CD14-positive monocyte (primary cell): ENCODE measurements at regions not wholly inside any gene's neighbourhood (a gene's known extent, or its start where the extent isn't known, plus 50 kb on each side); places are given as distances from the start of the nearest gene placed in this dataset.

Experiments
- DNase-seq, 3 donors: peaks; one replicate each; pipeline ENCODE4 v3.0.0-alpha.2; 2011 to 2022
- H2AFZ ChIP-seq: 2 replicates; pipeline ENCODE4 v1.6.0; 2012; ENCODE audit warnings: mild to moderate bottlenecking, low read depth, low read length, inconsistent platforms; ENCODE audit not compliant: insufficient read depth, poor library complexity, severe bottlenecking
- H3K27ac ChIP-seq, 2 donors: 1 replicate in 1 of 2; 2 replicates in 1 of 2; pipeline ENCODE4 v1.5.1; 2012 to 2013; ENCODE audit warnings: low read length in 2 of 2, control low read depth in 1 of 2, inconsistent platforms in 1 of 2, low read depth in 1 of 2, mild to moderate bottlenecking in 1 of 2
- H3K27me3 ChIP-seq, 2 donors: one replicate each; pipeline versions ENCODE4 v1.6.0 to v1.6.1; 2011 to 2013; ENCODE audit warnings: low read length in 2 of 2; ENCODE audit not compliant: control insufficient read depth in 2 of 2, insufficient read depth in 2 of 2
- H3K36me3 ChIP-seq, 2 donors: replicated peaks in 1 of 2; 1 replicate in 1 of 2; 2 replicates in 1 of 2; pipeline versions ENCODE4 v1.5.1 to v1.6.1; 2012 to 2013; ENCODE audit warnings: low read length in 2 of 2, control low read depth in 1 of 2, inconsistent platforms in 1 of 2, mild to moderate bottlenecking in 1 of 2; ENCODE audit not compliant: insufficient read depth in 2 of 2, control insufficient read depth in 1 of 2
- H3K4me1 ChIP-seq, 2 donors: 1 replicate in 1 of 2; 2 replicates in 1 of 2; pipeline versions ENCODE4 v1.5.1 to v1.6.1; 2012 to 2013; ENCODE audit warnings: low read length in 2 of 2, control low read depth in 1 of 2, inconsistent platforms in 1 of 2, mild to moderate bottlenecking in 1 of 2, moderate library complexity in 1 of 2; ENCODE audit not compliant: insufficient read depth in 2 of 2, control insufficient read depth in 1 of 2
- H3K4me2 ChIP-seq: replicated peaks from 2 replicates; pipeline ENCODE3; 2012; ENCODE audit warnings: low read length, moderate library complexity, mild to moderate bottlenecking; ENCODE audit not compliant: poor library complexity, severe bottlenecking; ENCODE audit errors: extremely low read depth
- H3K4me3 ChIP-seq, 3 experiments: fragments of 200-600 bp in 1 of 3; sonication (generic) in 1 of 3; replicated peaks in 1 of 3; 1 replicate in 2 of 3; 2 replicates in 1 of 3; pipeline ENCODE4 v1.5.1; 2011 to 2013; ENCODE audit warnings: low read length in 3 of 3, mild to moderate bottlenecking in 3 of 3, control low read depth in 2 of 3, low read depth in 2 of 3, inconsistent platforms in 1 of 3, moderate library complexity in 1 of 3
- H3K79me2 ChIP-seq: 2 replicates; pipeline ENCODE4 v1.6.0; 2012; ENCODE audit warnings: mild to moderate bottlenecking, control low read depth, inconsistent platforms, low read length, moderate library complexity; ENCODE audit not compliant: insufficient read depth
- H3K9ac ChIP-seq: 2 replicates; pipeline ENCODE4 v1.6.0; 2017; ENCODE audit warnings: low read length, mild to moderate bottlenecking; ENCODE audit not compliant: insufficient read depth, poor library complexity, severe bottlenecking
- H3K9me3 ChIP-seq, 2 donors: replicated peaks in 1 of 2; 1 replicate in 1 of 2; 2 replicates in 1 of 2; pipeline versions ENCODE4 v1.5.1 to v1.6.1; 2012 to 2013; ENCODE audit warnings: low read length in 2 of 2, control low read depth in 1 of 2; ENCODE audit not compliant: control insufficient read depth in 1 of 2, insufficient read depth in 1 of 2
- H4K20me1 ChIP-seq: 2 replicates; pipeline ENCODE4 v1.6.0; 2012; ENCODE audit warnings: mild to moderate bottlenecking, low read length, control low read depth, moderate library complexity; ENCODE audit not compliant: insufficient read depth
- H3K27ac Mint-ChIP-seq, 7 donors: one replicate each; pipeline ENCODE4 v1.8.0; 2020; ENCODE audit warnings: mild to moderate bottlenecking in 7 of 7, mixed read lengths in 7 of 7, moderate library complexity in 6 of 7, inconsistent platforms in 2 of 7
- H3K27me3 Mint-ChIP-seq, 3 donors: one replicate each; pipeline ENCODE4 v1.8.0; 2021 to 2022; ENCODE audit warnings: low read depth in 3 of 3, mild to moderate bottlenecking in 3 of 3, mixed read lengths in 3 of 3, moderate library complexity in 3 of 3, inconsistent platforms in 1 of 3
- H3K36me3 Mint-ChIP-seq, 2 donors: one replicate each; pipeline ENCODE4 v1.8.0; 2020; ENCODE audit warnings: mixed read lengths in 2 of 2, inconsistent platforms in 1 of 2, mild to moderate bottlenecking in 1 of 2
- H3K4me1 Mint-ChIP-seq: one replicate; pipeline ENCODE4 v1.8.0; 2020; ENCODE audit warnings: mild to moderate bottlenecking, mixed read lengths
- H3K4me3 Mint-ChIP-seq, 2 donors: one replicate each; pipeline ENCODE4 v1.8.0; 2020; ENCODE audit warnings: mild to moderate bottlenecking in 2 of 2, mixed read lengths in 2 of 2, moderate library complexity in 1 of 2
- H3K9me3 Mint-ChIP-seq, 7 donors: one replicate each; pipeline ENCODE4 v1.8.0; 2020 to 2022; ENCODE audit warnings: mixed read lengths in 7 of 7, mild to moderate bottlenecking in 6 of 7, moderate library complexity in 6 of 7, inconsistent platforms in 2 of 7
- CTCF ChIP-seq: fragments of 200-600 bp; IDR thresholded peaks from one replicate; pipeline ENCODE4 v1.8.0; 2022; ENCODE audit warnings: antibody characterized with exemption, mild to moderate bottlenecking
- WGBS: methylation state at CpG from one replicate; pipeline ENCODE4 v1.1.5; 2013; ENCODE audit warnings: missing lambda C conversion rate; ENCODE audit not compliant: insufficient coverage; 5-methylcytosine and 5-hydroxymethylcytosine counted together
- intact Hi-C, 2 donors: fragments of 100-400 bp; cut with micrococcal nuclease; formaldehyde crosslinking; loops; one replicate each; pipeline versions ENCODE4 v1.15.0 to v1.15.1; 2023

- Histone ChIP-seq H3K27ac (peak overlapping the region in 1 of 2 donors; percentile 54), H3K9ac (no peak overlapping the region), H3K79me2 (no peaks in the 10 kb centered on the region), H2AFZ (peak overlapping the region; percentile 31), H3K27me3 (no peaks in the 10 kb centered on the region), H3K9me3 (no peaks in the 10 kb centered on the region), H4K20me1 (no peaks in the 10 kb centered on the region), H3K4me1 (peaks cover 34 to 41% of the 10 kb centered on the region in 2 donors), H3K4me2 (no peak overlapping the region), H3K4me3 (no peak overlapping the region), H3K36me3 (no peaks in the 10 kb centered on the region)
- Mint-ChIP-seq H3K4me3 (no peak overlapping the region), H3K27me3 (peaks cover 1 to 4% (median 2%) of the 10 kb centered on the region in 3 donors), H3K4me1 (peaks cover 44% of the 10 kb centered on the region), H3K36me3 (no peaks in the 10 kb centered on the region), H3K27ac (peak overlapping the region in 6 of 7 donors; percentile 28 to 90 (median 54)), H3K9me3 (no peaks in the 10 kb centered on the region)
- 62% methylated on average over 8 of the region's 13 CpGs for WGBS
- TF ChIP-seq CTCF = no peak
- intact Hi-C loops = loop anchor here in 1 of 2 donors (5.0 kb wide), 1 partner anchor 34 kb away; no protein-coding TSS in a partner anchor
- peak; percentile 23 to 59 (median 42) for DNase-seq
These were observed 68.4 kb downstream of the GGTLC2 start for GRCh38 chr22:22712666-22713365.

GRCh38 chr22:22713416-22713815, 69.0 kb downstream of the GGTLC2 start:
- H3K4me2 ChIP-seq = no peak overlapping the region
- no peak overlapping the region for H3K9ac ChIP-seq
- H3K4me3 Mint-ChIP-seq = no peak overlapping the region

More at GRCh38 chr22:22713416-22713815, 69.0 kb downstream of the GGTLC2 start:
- Mint-ChIP-seq H3K36me3 (no peaks in the 10 kb centered on the region), H3K27me3 (peaks cover 1 to 4% (median 2%) of the 10 kb centered on the region in 3 donors), H3K9me3 (no peaks in the 10 kb centered on the region), H3K4me1 (peaks cover 47% of the 10 kb centered on the region), H3K27ac (peak overlapping the region in 5 of 7 donors; percentile 45 to 90 (median 56))
- no peak for TF ChIP-seq CTCF
- H3K27me3 ChIP-seq = no peaks in the 10 kb centered on the region
- peak in 1 of 3 donors; percentile 3 for DNase-seq
- no peaks in the 10 kb centered on the region for H3K36me3 ChIP-seq
- H3K9me3 ChIP-seq = no peaks in the 10 kb centered on the region
- no CpG with 5 or more reads among the region's 1 CpG for WGBS
- H3K4me3 ChIP-seq = no peak overlapping the region
- H4K20me1 ChIP-seq = no peaks in the 10 kb centered on the region
- intact Hi-C loops = loop anchor here in 1 of 2 donors (5.0 kb wide), 1 partner anchor 34 kb away; no protein-coding TSS in a partner anchor
- peak overlapping the region; percentile 31 for H2AFZ ChIP-seq
- peak overlapping the region in 1 of 2 donors; percentile 54 for H3K27ac ChIP-seq
- no peaks in the 10 kb centered on the region for H3K79me2 ChIP-seq
- peaks cover 34 to 42% of the 10 kb centered on the region in 2 donors for H3K4me1 ChIP-seq
